ENCODE measurements at regions not wholly inside any gene's neighbourhood (a gene's known extent, or its start where the extent isn't known, plus 50 kb on each side); places are given as distances from the start of the nearest gene placed in this dataset.

DNA sequence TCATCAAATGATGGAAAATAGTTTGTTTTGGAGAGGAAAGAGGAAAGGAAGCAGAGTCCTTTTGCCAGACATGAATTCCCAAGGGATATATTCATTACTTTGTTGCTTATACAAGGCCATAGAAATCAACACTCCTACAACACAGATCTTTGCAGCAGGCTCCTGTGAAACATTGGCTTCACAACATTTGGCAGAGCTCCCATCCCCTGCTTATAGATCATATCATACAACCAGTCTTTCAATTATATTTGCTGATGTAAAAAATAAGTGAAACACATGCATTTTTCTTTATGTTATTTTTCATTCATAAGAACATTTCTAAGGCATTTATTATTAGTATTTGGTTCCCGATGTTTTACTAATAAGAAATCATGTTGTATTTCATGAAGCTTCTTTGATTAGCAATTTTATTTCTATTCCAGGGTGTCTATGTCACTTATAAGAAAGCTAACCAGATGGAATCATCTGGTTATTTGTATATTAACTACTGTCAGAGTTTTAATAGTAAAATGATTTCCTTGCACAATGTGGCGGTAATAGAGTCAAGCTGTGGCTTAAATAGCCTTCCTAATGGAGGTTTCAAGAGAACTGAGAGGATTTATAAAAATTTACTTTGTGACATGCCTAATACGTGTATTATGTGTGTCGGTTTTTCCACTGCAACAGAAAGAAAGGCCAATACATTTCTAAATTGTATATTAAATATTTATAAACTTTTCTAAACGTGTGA, 470.3 kb upstream of the NCAM2 start:
- Histone ChIP-seq H3K36me3 (no peaks in the 10 kb centered on the region), H3K9me3 (no peaks in the 10 kb centered on the region), H3K27me3 (no peaks in the 10 kb centered on the region), H3K4me3 (no peak overlapping the region), H3K4me1 (no peaks in the 10 kb centered on the region), H3K9ac (no peak overlapping the region), H4K20me1 (no peaks in the 10 kb centered on the region), H3K4me2 (no peak overlapping the region), H3K27ac (no peak overlapping the region)
- TF ChIP-seq Cebpa-rat (IDR thresholded peaks at IDR 0.05), result no peak

DNA sequence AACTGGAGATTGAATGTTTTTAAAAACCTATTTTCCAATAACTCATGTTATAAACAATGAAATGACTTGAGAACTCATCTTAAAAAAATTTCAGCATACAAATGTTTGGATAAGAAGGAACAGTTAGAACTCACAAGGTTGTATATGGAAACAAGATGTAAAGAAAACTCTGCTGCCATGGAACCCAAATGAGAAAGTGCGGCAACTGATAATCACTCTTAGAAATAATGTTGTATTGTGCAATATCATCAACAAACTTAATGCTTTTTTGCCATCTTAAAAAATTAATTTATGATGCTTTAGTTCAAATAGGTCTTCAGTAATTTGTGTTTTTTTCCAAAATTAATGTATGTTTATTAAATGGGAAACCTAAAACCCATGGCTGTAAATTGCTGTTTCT, 461.1 kb upstream of the NCAM2 start:
- H3K4me2 ChIP-seq, result no peak overlapping the region
- H3K4me1 ChIP-seq, result no peaks in the 10 kb centered on the region
- H4K20me1 ChIP-seq, result no peaks in the 10 kb centered on the region
- no peaks in the 10 kb centered on the region for H3K27me3 ChIP-seq
- no peak overlapping the region for H3K27ac ChIP-seq
- no peaks in the 10 kb centered on the region for H3K36me3 ChIP-seq
- H3K9ac ChIP-seq, result no peak overlapping the region
- TF ChIP-seq Cebpa-rat (IDR thresholded peaks at IDR 0.05), result no peak
- H3K4me3 ChIP-seq, result no peak overlapping the region
- H3K9me3 ChIP-seq, result no peaks in the 10 kb centered on the region

DNA sequence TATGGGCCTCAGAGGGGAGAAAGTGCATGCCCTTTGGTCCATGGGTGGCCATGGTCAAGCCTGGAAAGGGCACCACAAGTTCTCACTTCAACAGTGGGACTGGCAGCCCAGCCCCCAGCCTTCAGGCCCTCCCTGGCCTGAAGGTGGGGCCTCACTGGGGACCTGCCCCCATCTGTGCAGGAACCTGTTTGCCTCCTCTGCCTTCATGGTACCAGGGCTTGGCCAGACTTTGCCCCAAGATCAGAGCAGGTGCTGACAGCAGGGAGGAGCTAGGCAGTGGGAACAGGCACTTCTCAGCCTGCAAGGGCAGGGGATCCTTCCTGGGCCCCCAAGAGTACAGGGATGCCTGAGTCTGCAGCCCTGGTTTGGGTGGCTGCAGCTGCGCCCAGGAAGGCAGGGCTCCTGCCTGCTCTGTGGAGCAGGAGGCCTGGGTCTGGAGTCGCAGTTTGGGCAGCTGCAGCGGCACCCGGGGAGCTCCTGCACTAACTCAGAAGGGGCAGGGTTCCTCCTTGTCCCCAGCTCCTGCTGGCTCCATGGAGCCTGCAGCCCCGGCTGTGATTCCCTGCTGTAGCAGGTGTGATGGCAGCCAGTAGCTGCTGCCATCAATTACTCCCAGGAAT, 460.1 kb upstream of the NCAM2 start:
- no peak overlapping the region for H3K9ac ChIP-seq
- no peak overlapping the region for H3K27ac ChIP-seq
- no peak overlapping the region for H3K4me2 ChIP-seq
- H3K9me3 ChIP-seq, result no peaks in the 10 kb centered on the region
- no peaks in the 10 kb centered on the region for H3K4me1 ChIP-seq
- TF ChIP-seq Cebpa-rat (IDR thresholded peaks at IDR 0.05), result no peak
- H3K4me3 ChIP-seq, result no peak overlapping the region
- no peaks in the 10 kb centered on the region for H3K27me3 ChIP-seq
- H4K20me1 ChIP-seq, result no peaks in the 10 kb centered on the region
- no peaks in the 10 kb centered on the region for H3K36me3 ChIP-seq

DNA sequence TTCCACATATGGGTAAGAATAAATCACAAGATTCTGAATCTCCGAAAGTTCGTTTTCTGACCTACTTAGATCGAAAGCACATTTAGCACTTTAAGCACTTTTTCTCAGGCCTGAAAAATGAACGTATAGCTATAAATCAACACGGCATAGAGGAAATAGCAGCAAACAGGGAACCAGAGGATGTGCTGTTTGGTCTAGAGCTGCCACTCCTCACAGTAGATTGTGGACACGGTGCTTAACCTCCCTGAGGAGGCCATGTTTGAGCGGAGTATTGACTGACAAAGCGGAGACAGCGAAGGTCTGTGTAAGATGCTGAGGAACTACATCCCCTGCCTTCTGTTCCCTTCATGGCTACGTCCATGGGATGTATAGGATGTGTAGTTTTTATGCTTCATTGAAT, 452.8 kb upstream of the NCAM2 start:
- no peak overlapping the region for H3K4me2 ChIP-seq
- TF ChIP-seq Cebpa-rat (IDR thresholded peaks at IDR 0.05), result no peak
- no peak overlapping the region for H3K9ac ChIP-seq
- no peaks in the 10 kb centered on the region for H3K36me3 ChIP-seq
- no peaks in the 10 kb centered on the region for H3K27me3 ChIP-seq
- peaks cover 9% of the 10 kb centered on the region; the same call in 1 of the 2 replicates for H3K9me3 ChIP-seq
- H3K4me3 ChIP-seq, result no peak overlapping the region
- no peaks in the 10 kb centered on the region for H4K20me1 ChIP-seq
- H3K27ac ChIP-seq, result no peak overlapping the region
- H3K4me1 ChIP-seq, result no peaks in the 10 kb centered on the region

DNA sequence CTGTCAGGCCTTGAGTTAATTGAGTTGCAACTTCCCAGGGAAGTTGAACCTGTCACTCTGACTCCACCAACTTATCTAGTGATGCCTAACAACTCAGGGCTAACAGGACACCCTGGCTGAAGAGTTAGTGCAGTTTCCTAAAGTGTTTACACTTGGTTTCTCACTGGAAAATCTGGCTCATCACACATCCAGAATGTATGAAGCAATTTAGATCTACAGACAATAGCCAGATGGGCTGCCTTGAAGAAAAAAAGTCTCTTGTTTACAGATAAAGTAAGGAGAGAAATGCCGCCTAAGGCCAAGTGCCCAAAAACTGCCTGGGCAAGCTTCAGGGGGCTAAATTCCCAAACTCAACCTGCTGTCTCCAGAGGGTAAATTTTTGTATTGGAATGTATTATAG, 446.3 kb upstream of the NCAM2 start:
- Histone ChIP-seq H3K9me3 (peaks cover 9% of the 10 kb centered on the region; the same call in 1 of the 2 replicates), H3K36me3 (no peaks in the 10 kb centered on the region), H3K27me3 (no peaks in the 10 kb centered on the region), H3K27ac (no peak overlapping the region), H3K4me3 (no peak overlapping the region), H4K20me1 (no peaks in the 10 kb centered on the region), H3K9ac (no peak overlapping the region), H3K4me2 (no peak overlapping the region), H3K4me1 (no peaks in the 10 kb centered on the region)
- no peak for TF ChIP-seq Cebpa-rat (IDR thresholded peaks at IDR 0.05)

DNA sequence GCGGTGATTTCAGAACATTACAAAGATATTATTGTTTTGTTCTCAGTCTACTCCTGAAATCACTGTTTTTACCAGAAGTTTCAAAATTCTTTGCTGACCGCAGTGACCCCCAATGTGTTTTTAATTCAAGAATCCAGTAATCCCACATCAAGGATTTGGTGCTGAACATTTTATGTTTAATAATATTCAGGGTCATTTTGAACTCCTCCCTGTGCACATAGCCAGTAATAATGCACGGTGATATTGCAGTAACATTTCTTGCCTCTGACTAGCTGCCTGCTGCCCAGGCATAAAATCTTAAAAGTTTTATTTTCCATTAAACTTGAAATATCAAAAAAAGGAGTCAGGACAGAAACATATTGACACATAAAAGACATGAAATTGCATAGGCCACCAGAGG, 443.4 kb upstream of the NCAM2 start:
- Histone ChIP-seq H3K4me1 (no peaks in the 10 kb centered on the region), H3K27ac (no peak overlapping the region), H3K4me3 (no peak overlapping the region), H3K9me3 (no peaks in the 10 kb centered on the region), H3K27me3 (no peaks in the 10 kb centered on the region), H3K36me3 (no peaks in the 10 kb centered on the region), H3K9ac (no peak overlapping the region), H3K4me2 (no peak overlapping the region), H4K20me1 (no peaks in the 10 kb centered on the region)
- no peak for TF ChIP-seq Cebpa-rat (IDR thresholded peaks at IDR 0.05)

DNA sequence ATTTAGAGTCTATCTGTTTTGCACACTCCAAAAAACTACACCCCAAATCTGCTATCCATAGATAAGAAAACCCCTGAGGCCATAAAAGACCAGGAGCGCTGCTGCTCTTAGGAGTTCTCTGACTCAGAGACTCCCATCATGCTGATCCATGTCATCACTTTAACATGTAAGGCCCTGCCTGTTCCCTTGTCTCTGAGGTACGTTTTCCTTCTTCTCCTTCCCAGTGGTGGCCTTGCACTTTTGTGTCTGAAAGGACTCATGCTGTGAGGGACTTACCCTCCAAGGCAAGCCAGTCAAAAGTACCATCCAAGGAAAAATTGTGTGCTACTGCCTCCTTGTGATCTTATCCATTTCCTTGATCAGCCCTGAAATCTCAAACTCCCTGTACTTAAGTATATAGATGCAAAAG, 427.4 kb upstream of the NCAM2 start:
- Histone ChIP-seq H3K4me2 (no peak overlapping the region), H3K4me3 (no peak overlapping the region), H3K27me3 (no peaks in the 10 kb centered on the region), H4K20me1 (no peaks in the 10 kb centered on the region), H3K36me3 (no peaks in the 10 kb centered on the region), H3K27ac (no peak overlapping the region), H3K9me3 (no peaks in the 10 kb centered on the region), H3K4me1 (no peaks in the 10 kb centered on the region), H3K9ac (no peak overlapping the region)
- TF ChIP-seq Cebpa-rat (IDR thresholded peaks at IDR 0.05), result no peak

DNA sequence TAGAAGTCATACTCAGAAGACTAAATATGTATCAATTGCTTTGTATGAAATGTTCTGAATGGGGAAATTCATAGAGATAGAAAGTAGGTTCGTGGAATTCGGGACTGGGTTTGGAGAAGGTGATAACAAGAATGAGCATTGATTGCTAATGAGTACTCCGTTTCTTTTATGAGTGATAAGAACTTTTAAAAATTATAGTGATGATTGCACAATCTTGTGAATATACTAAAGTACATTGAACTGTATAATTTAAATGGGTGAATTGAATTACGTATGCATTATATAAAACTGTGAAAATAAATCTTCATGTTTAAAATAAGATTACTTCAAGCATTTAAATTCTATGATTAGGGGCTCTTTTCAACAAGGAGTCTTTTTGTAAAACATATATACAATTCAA, 425.6 kb upstream of the NCAM2 start:
- H3K27ac ChIP-seq, result no peak overlapping the region
- no peaks in the 10 kb centered on the region for H3K9me3 ChIP-seq
- H3K4me2 ChIP-seq, result no peak overlapping the region
- no peaks in the 10 kb centered on the region for H4K20me1 ChIP-seq
- no peak overlapping the region for H3K4me3 ChIP-seq
- no peak overlapping the region for H3K9ac ChIP-seq
- no peaks in the 10 kb centered on the region for H3K4me1 ChIP-seq
- H3K27me3 ChIP-seq, result no peaks in the 10 kb centered on the region
- TF ChIP-seq Cebpa-rat (IDR thresholded peaks at IDR 0.05), result no peak
- no peaks in the 10 kb centered on the region for H3K36me3 ChIP-seq

DNA sequence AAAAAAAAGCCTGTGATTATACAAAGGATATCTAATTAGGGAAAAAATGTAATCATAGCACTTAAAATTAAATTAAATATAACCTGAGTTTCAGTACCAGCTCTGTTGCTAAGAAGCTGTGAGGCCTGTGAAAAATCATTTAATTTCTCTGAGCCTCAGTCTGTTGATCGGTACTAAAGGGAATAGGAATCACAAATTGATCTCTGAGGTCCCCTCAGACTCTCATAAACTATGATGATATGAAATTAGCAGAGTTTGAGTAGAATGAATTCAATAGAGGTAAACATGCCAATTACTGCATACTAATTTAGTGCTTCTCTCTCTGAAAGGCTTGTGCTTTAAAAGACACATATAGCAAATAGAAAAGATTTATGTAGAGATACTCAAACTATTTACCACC, 416.8 kb upstream of the NCAM2 start:
- no peaks in the 10 kb centered on the region for H3K27me3 ChIP-seq
- TF ChIP-seq Cebpa-rat (IDR thresholded peaks at IDR 0.05), result no peak
- H3K27ac ChIP-seq, result no peak overlapping the region
- H3K9ac ChIP-seq, result no peak overlapping the region
- no peaks in the 10 kb centered on the region for H3K9me3 ChIP-seq
- no peak overlapping the region for H3K4me3 ChIP-seq
- no peaks in the 10 kb centered on the region for H3K36me3 ChIP-seq
- no peaks in the 10 kb centered on the region for H4K20me1 ChIP-seq
- H3K4me1 ChIP-seq, result no peaks in the 10 kb centered on the region
- no peak overlapping the region for H3K4me2 ChIP-seq

DNA sequence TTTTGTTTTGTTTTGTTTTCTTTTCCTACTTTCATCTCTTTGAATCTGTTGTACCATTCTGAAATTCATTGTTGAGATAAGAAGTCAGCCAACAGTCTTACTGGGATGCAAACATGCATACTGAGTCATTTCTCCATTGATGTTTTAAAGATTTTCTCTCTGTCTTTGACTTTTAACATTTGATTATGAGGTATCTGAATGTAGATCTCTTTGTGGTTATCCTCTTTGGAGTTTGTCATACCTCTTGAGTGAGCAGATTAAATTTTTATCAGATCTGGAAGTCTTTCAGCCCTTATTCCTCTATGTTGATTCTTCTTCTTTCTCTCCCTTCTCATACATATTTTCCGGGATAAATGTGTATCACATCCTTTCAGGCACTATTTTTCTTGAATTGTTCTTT, 406.9 kb upstream of the NCAM2 start:
- Histone ChIP-seq H3K4me1 (peaks cover 4% of the 10 kb centered on the region; the same call in 1 of the 2 replicates), H3K27me3 (no peaks in the 10 kb centered on the region), H3K4me3 (no peak overlapping the region), H3K4me2 (no peak overlapping the region), H3K36me3 (no peaks in the 10 kb centered on the region), H3K9me3 (no peaks in the 10 kb centered on the region; the same call in 1 of the 2 replicates), H4K20me1 (no peaks in the 10 kb centered on the region), H3K9ac (no peak overlapping the region), H3K27ac (no peak overlapping the region)
- TF ChIP-seq Cebpa-rat (IDR thresholded peaks at IDR 0.05), result no peak
